H1 (cell line): ENCODE measurements at regions not wholly inside any gene's neighbourhood (a gene's known extent, or its start where the extent isn't known, plus 50 kb on each side); places are given as distances from the start of the nearest gene placed in this dataset.

Experiments
- CTCF ChIA-PET: fragments of 300-600 bp; sonication (Branson Sonifier 250); formaldehyde crosslinking; loops from one replicate; lab custom pipeline; 2021; ENCODE audit not compliant: partially characterized antibody; lab: Charles Lee
- POLR2A ChIA-PET: fragments of 300-600 bp; sonication (Branson Sonifier 250); formaldehyde crosslinking; loops from one replicate; lab custom pipeline; 2021; ENCODE audit warnings: inconsistent platforms; ENCODE audit not compliant: partially characterized antibody; lab: Charles Lee
- DNase-seq, 2 experiments: peaks; one replicate each; pipeline versions ENCODE4 v3.0.0 to v3.0.0-alpha.2; 2010 to 2022; ENCODE audit warnings: low spot score in 2 of 2, low read depth in 1 of 2, mixed read lengths in 1 of 2
- FAIRE-seq: peaks from 2 replicates; lab custom pipeline; 2011; peaks lifted over from hg19 to GRCh38; lab: Jason Lieb, UNC
- H2AFZ ChIP-seq: 2 replicates; pipeline ENCODE4 v1.8.1; 2012; ENCODE audit warnings: low read length, inconsistent platforms
- H2AK5ac ChIP-seq: 2 replicates; pipeline ENCODE4 v1.6.1; 2013; ENCODE audit warnings: low read depth, low read length
- H2BK120ac ChIP-seq: replicated peaks from 2 replicates; pipeline ENCODE3; 2013; ENCODE audit warnings: low read depth, low read length, inconsistent platforms
- H2BK12ac ChIP-seq: 2 replicates; pipeline ENCODE4 v1.6.1; 2013; ENCODE audit warnings: low read depth, low read length
- H2BK15ac ChIP-seq: 2 replicates; pipeline ENCODE4 v1.6.1; 2013; ENCODE audit warnings: low read length
- H2BK20ac ChIP-seq: 2 replicates; pipeline ENCODE4 v1.6.1; 2013; ENCODE audit warnings: low read length
- H2BK5ac ChIP-seq: 2 replicates; pipeline ENCODE4 v1.6.1; 2013; ENCODE audit warnings: low read depth, low read length
- H3K14ac ChIP-seq: 2 replicates; pipeline ENCODE4 v1.6.1; 2013; ENCODE audit warnings: inconsistent platforms; ENCODE audit not compliant: insufficient read length
- H3K18ac ChIP-seq: 2 replicates; pipeline ENCODE4 v1.6.1; 2013; ENCODE audit warnings: low read length; ENCODE audit errors: extremely low read depth
- H3K23ac ChIP-seq: 2 replicates; pipeline ENCODE4 v1.6.1; 2013; ENCODE audit warnings: inconsistent platforms; ENCODE audit not compliant: insufficient read length
- H3K23me2 ChIP-seq: 2 replicates; pipeline ENCODE4 v1.6.1; 2013; ENCODE audit warnings: low read depth, low read length
- H3K27ac ChIP-seq: 2 replicates; pipeline ENCODE4 v1.6.1; 2011; ENCODE audit warnings: low read depth, low read length, inconsistent platforms
- H3K27me3 ChIP-seq, 4 experiments: replicated peaks in 1 of 4; 1 replicate in 1 of 4; 2 replicates in 3 of 4; pipeline versions ENCODE4 v1.6.1 to v1.8.1; 2011 to 2013; ENCODE audit warnings: low read length in 3 of 4, mild to moderate bottlenecking in 3 of 4, inconsistent platforms in 2 of 4, mixed read lengths in 2 of 4, moderate library complexity in 1 of 4; ENCODE audit not compliant: control insufficient read depth in 3 of 4, insufficient read depth in 3 of 4; ENCODE audit errors: extremely low read depth in 1 of 4
- H3K36me3 ChIP-seq, 4 experiments: 2 replicates each; pipeline versions ENCODE4 v1.6.1 to v1.8.1; 2011 to 2013; ENCODE audit warnings: mild to moderate bottlenecking in 4 of 4, low read length in 3 of 4, moderate library complexity in 2 of 4, control low read depth in 1 of 4, inconsistent platforms in 1 of 4; ENCODE audit not compliant: insufficient read depth in 4 of 4, control insufficient read depth in 2 of 4
- H3K4ac ChIP-seq: replicated peaks from 2 replicates; pipeline ENCODE3; 2013; ENCODE audit warnings: low read length, low read depth, mixed read lengths, inconsistent platforms; ENCODE audit not compliant: insufficient read length
- H3K4me1 ChIP-seq, 4 experiments: replicated peaks in 1 of 4; 1 replicate in 1 of 4; 2 replicates in 3 of 4; pipeline versions ENCODE4 v1.6.1 to v1.8.1; 2011 to 2013; ENCODE audit warnings: low read length in 3 of 4, inconsistent platforms in 2 of 4, mixed read lengths in 1 of 4; ENCODE audit not compliant: insufficient read depth in 4 of 4, control insufficient read depth in 3 of 4
- H3K4me2 ChIP-seq, 2 experiments: 2 replicates each; pipeline versions ENCODE4 v1.6.1 to v1.8.1; 2011 to 2013; ENCODE audit warnings: low read depth in 2 of 2, low read length in 2 of 2, control low read depth in 1 of 2, inconsistent platforms in 1 of 2, mild to moderate bottlenecking in 1 of 2; ENCODE audit not compliant: insufficient read depth in 1 of 2
- H3K4me3 ChIP-seq, 4 experiments: fragments of 200-600, 300-600 bp in 1 of 4; sonication (generic), shearing (Covaris generic), sonication (Bioruptor Twin) in 1 of 4; 2 replicates each; pipeline versions ENCODE4 v1.5.1 to v1.8.1; 2011 to 2016; ENCODE audit warnings: low read length in 4 of 4, low read depth in 3 of 4, control low read depth in 2 of 4, inconsistent platforms in 2 of 4, mild to moderate bottlenecking in 2 of 4, mixed read lengths in 1 of 4, moderate library complexity in 1 of 4; ENCODE audit not compliant: insufficient read depth in 2 of 4; ENCODE audit errors: extremely low read depth in 1 of 4
- H3K56ac ChIP-seq: replicated peaks from 2 replicates; pipeline ENCODE3; 2013; ENCODE audit warnings: low read depth, mild to moderate bottlenecking, mixed read lengths, low read length, inconsistent platforms; ENCODE audit not compliant: insufficient read length
- H3K79me1 ChIP-seq: 2 replicates; pipeline ENCODE4 v1.6.1; 2013; ENCODE audit warnings: low read depth, low read length, control low read depth
- H3K79me2 ChIP-seq, 2 experiments: 2 replicates each; pipeline versions ENCODE4 v1.6.1 to v1.8.1; 2012 to 2013; ENCODE audit warnings: low read length in 2 of 2, mild to moderate bottlenecking in 2 of 2, inconsistent platforms in 1 of 2; ENCODE audit not compliant: insufficient read depth in 2 of 2, control insufficient read depth in 1 of 2
- H3K9ac ChIP-seq, 4 experiments: replicated peaks in 1 of 4; 1 replicate in 1 of 4; 2 replicates in 3 of 4; pipeline versions ENCODE4 v1.6.1 to v1.8.1; 2011 to 2013; ENCODE audit warnings: low read depth in 3 of 4, low read length in 3 of 4, control low read depth in 2 of 4, mild to moderate bottlenecking in 2 of 4, moderate library complexity in 2 of 4, inconsistent platforms in 1 of 4; ENCODE audit errors: extremely low read depth in 1 of 4
- H3K9me3 ChIP-seq, 2 experiments: 2 replicates each; pipeline versions ENCODE4 v1.6.1 to v1.8.1; 2012 to 2013; ENCODE audit warnings: mild to moderate bottlenecking in 2 of 2, moderate library complexity in 2 of 2, control low read depth in 1 of 2, inconsistent platforms in 1 of 2, low read depth in 1 of 2, low read length in 1 of 2, mixed read lengths in 1 of 2; ENCODE audit not compliant: insufficient read depth in 2 of 2
- H4K20me1 ChIP-seq, 2 experiments: replicated peaks in 1 of 2; 2 replicates each; pipeline versions ENCODE3 to v1.8.1; 2011 to 2013; ENCODE audit warnings: inconsistent platforms in 2 of 2, low read length in 2 of 2, mild to moderate bottlenecking in 1 of 2; ENCODE audit not compliant: insufficient read depth in 2 of 2, control insufficient read depth in 1 of 2
- H4K5ac ChIP-seq: 2 replicates; pipeline ENCODE4 v1.6.1; 2013; ENCODE audit warnings: low read length, low read depth, mixed read lengths, inconsistent platforms; ENCODE audit not compliant: insufficient read length
- H4K8ac ChIP-seq: 2 replicates; pipeline ENCODE4 v1.8.0; 2013; ENCODE audit warnings: mild to moderate bottlenecking, moderate library complexity, low read length, inconsistent platforms; ENCODE audit not compliant: insufficient read depth; ENCODE audit errors: extremely low read depth
- H4K91ac ChIP-seq: replicated peaks from 2 replicates; pipeline ENCODE3; 2013; ENCODE audit warnings: low read length, mixed read lengths, inconsistent platforms; ENCODE audit not compliant: insufficient read length
- ATF2 ChIP-seq: IDR thresholded peaks from 2 replicates; pipeline ENCODE4 v1.6.1; 2012; ENCODE audit warnings: low read length, inconsistent platforms
- RAD21 ChIP-seq, 2 experiments: IDR thresholded peaks in 1 of 2; conservative IDR thresholded peaks in 1 of 2; 2 replicates each; pipeline ENCODE4 v1.6.1; 2011; ENCODE audit warnings: low read depth in 2 of 2, low read length in 2 of 2, improper control_type of control experiment in 1 of 2, inconsistent platforms in 1 of 2, mild to moderate bottlenecking in 1 of 2, moderate library complexity in 1 of 2
- RFX5 ChIP-seq: IDR thresholded peaks from 2 replicates; pipeline ENCODE4 v1.6.1; 2011; ENCODE audit warnings: low read depth, low read length, improper control_type of control experiment, borderline replicate concordance
- SP4 ChIP-seq: IDR thresholded peaks from 2 replicates; pipeline ENCODE4 v1.6.1; 2012; ENCODE audit warnings: low read length, inconsistent platforms
- TAF1 ChIP-seq: IDR thresholded peaks from 2 replicates; pipeline ENCODE4 v1.6.1; 2011; ENCODE audit warnings: mild to moderate bottlenecking, low read depth, low read length
- WGBS, 2 experiments: shearing (Covaris generic) in 1 of 2; methylation state at CpG; one replicate each; pipeline versions ENCODE4 v1.1.6 to v1.1.7; 2013 to 2015; ENCODE audit warnings: low lambda C conversion rate in 2 of 2, mixed read lengths in 2 of 2, inconsistent platforms in 1 of 2, low coverage in 1 of 2, missing lambda C conversion rate in 1 of 2; ENCODE audit not compliant: insufficient replicate concordance in 2 of 2, insufficient coverage in 1 of 2, insufficient read length in 1 of 2; ENCODE audit errors: extremely low coverage in 1 of 2, missing lambda C conversion rate in 1 of 2; 5-methylcytosine and 5-hydroxymethylcytosine counted together

- Histone ChIP-seq H2AK5ac (no peak overlapping the region), H2AFZ (no peak overlapping the region), H3K9ac (no peak overlapping the region), H3K14ac (no peak overlapping the region), H3K18ac (no peak overlapping the region), H4K8ac (no peak overlapping the region), H3K36me3 (no peaks in the 10 kb centered on the region), H2BK15ac (no peak overlapping the region), H3K4me2 (no peak overlapping the region), H4K91ac (no peak overlapping the region), H4K5ac (no peak overlapping the region), H2BK120ac (no peak overlapping the region), H2BK5ac (no peak overlapping the region), H3K4me1 (no peaks in the 10 kb centered on the region; a peak in 1 of 7 replicates), H3K79me2 (no peaks in the 10 kb centered on the region), H3K4me3 (no peak overlapping the region), H3K23me2 (no peaks in the 10 kb centered on the region), H3K9me3 (no peaks in the 10 kb centered on the region), H3K27ac (no peak overlapping the region), H2BK20ac (no peak overlapping the region), H4K20me1 (no peaks in the 10 kb centered on the region), H3K23ac (no peak overlapping the region), H3K56ac (no peak overlapping the region), H3K4ac (no peak overlapping the region), H3K27me3 (peaks cover 0 to 2% (median 1%) of the 10 kb centered on the region in 4 experiments; a peak in 3 of 7 replicates), H3K79me1 (no peaks in the 10 kb centered on the region), H2BK12ac (no peak overlapping the region)
- ChIA-PET CTCF (interaction anchor here (0.6 to 2.9 kb wide), 7 partner anchors 14 to 729 kb away, joined by 3 to 11 read pairs (median 3); no protein-coding TSS in a partner anchor), POLR2A (no interaction called here)
- 84% methylated on average over 2 of the region's 2 CpGs; no CpG with 5 or more reads in 1 of the 2 experiments for WGBS, 2 experiments
- DNase-seq (no peak), FAIRE-seq (no peak)
- no peak for TF ChIP-seq RFX5
- no peak for TF ChIP-seq SP4
- no peak for TF ChIP-seq RAD21 (IDR thresholded peaks at IDR 0.05 in 1 of 2, conservative IDR thresholded peaks at IDR 0.05 in 1 of 2; ENCODE audit: low read depth in 2 of 2, low read length in 2 of 2)
- no peak for TF ChIP-seq ATF2
- TF ChIP-seq TAF1: no peak
Measured at GRCh38 chr10:90986136-90986760, 65.4 kb upstream of the ANKRD1 start.
